Tongue (tissue), 1 donor: ENCODE measurements at regions not wholly inside any gene's neighbourhood (a gene's known extent, or its start where the extent isn't known, plus 50 kb on each side); places are given as distances from the start of the nearest gene placed in this dataset.

Source experiments
- DNase-seq: peaks from one replicate; pipeline ENCODE4 v3.0.0-alpha.2; 2015

GRCh38 chr12:24079083-24079482, 129.6 kb upstream of the SOX5 start:
- no peak for DNase-seq

- no peak for DNase-seq
These were observed 128.9 kb upstream of the SOX5 start for GRCh38 chr12:24078318-24078765.

- no peak for DNase-seq
These were observed 127.7 kb upstream of the SOX5 start for GRCh38 chr12:24077161-24077560.

GRCh38 chr12:24075650-24076049, 126.2 kb upstream of the SOX5 start:
- no peak for DNase-seq

GRCh38 chr12:24073170-24073810, 123.8 kb upstream of the SOX5 start:
- DNase-seq: no peak

GRCh38 chr12:24072302-24072701, 122.8 kb upstream of the SOX5 start:
- DNase-seq: no peak

GRCh38 chr12:24071842-24072241, 122.4 kb upstream of the SOX5 start:
- DNase-seq: no peak

GRCh38 chr12:24069532-24070395, 120.3 kb upstream of the SOX5 start:
- DNase-seq: peak; percentile 70

- no peak for DNase-seq
These were observed 117.4 kb upstream of the SOX5 start for GRCh38 chr12:24066865-24067264.

- DNase-seq: no peak
These were observed 116.6 kb upstream of the SOX5 start for GRCh38 chr12:24066097-24066496.

GRCh38 chr12:24062642-24063245, 113.3 kb upstream of the SOX5 start:
- no peak for DNase-seq

GRCh38 chr12:24060089-24060488, 110.6 kb upstream of the SOX5 start:
- DNase-seq: no peak

GRCh38 chr12:24057920-24058476, 108.5 kb upstream of the SOX5 start:
- DNase-seq: no peak

- DNase-seq: no peak
These were observed 106.3 kb upstream of the SOX5 start for GRCh38 chr12:24055747-24056146.

- DNase-seq: peak; percentile 8
These were observed 104.9 kb upstream of the SOX5 start for GRCh38 chr12:24054416-24054815.

GRCh38 chr12:24049728-24050127, 100.3 kb upstream of the SOX5 start:
- DNase-seq: peak; percentile 5

GRCh38 chr12:24049101-24049500, 99.6 kb upstream of the SOX5 start:
- DNase-seq: no peak

- no peak for DNase-seq
These were observed 99.0 kb upstream of the SOX5 start for GRCh38 chr12:24048446-24048845.

GRCh38 chr12:24047326-24047725, 97.9 kb upstream of the SOX5 start:
- no peak for DNase-seq

- no peak for DNase-seq
These were observed 96.4 kb upstream of the SOX5 start for GRCh38 chr12:24045816-24046257.

- DNase-seq: no peak
These were observed 95.7 kb upstream of the SOX5 start for GRCh38 chr12:24044941-24045703.

GRCh38 chr12:24042651-24043050, 93.2 kb upstream of the SOX5 start:
- no peak for DNase-seq
